GM23338 (cell line): ENCODE measurements at regions not wholly inside any gene's neighbourhood (a gene's known extent, or its start where the extent isn't known, plus 50 kb on each side); places are given as distances from the start of the nearest gene placed in this dataset.

ENCODE experiments used
- ATAC-seq: fragments of 200-7000 bp; cut with Tn5 transposase; 3 replicates; pipeline ENCODE4 v1.9.1; 2020
- DNase-seq: peaks from one replicate; pipeline ENCODE4 v3.0.0-alpha.2; 2015; ENCODE audit warnings: low spot score
- H2AFZ ChIP-seq: fragments of 200-600 bp; sonication (generic); 2 replicates; pipeline ENCODE4 v1.8.0; 2016; ENCODE audit warnings: antibody characterized with exemption, mild to moderate bottlenecking, moderate library complexity
- H3F3A ChIP-seq: fragments of 200-600 bp; sonication (generic); replicated peaks from 2 replicates; pipeline ENCODE4 v1.8.0; 2017; ENCODE audit warnings: antibody characterized with exemption, mixed run types, low read depth
- H3K27ac ChIP-seq: fragments of 200-600 bp; sonication (generic); 2 replicates; pipeline ENCODE4 v1.6.1; 2016; ENCODE audit warnings: low read depth
- H3K27me3 ChIP-seq: fragments of 200-600 bp; sonication (generic); 2 replicates; pipeline ENCODE4 v1.8.0; 2016; ENCODE audit warnings: mild to moderate bottlenecking, mixed run types, moderate library complexity; ENCODE audit not compliant: insufficient read depth
- H3K36me3 ChIP-seq: fragments of 200-600 bp; sonication (generic); 2 replicates; pipeline ENCODE4 v1.8.0; 2016; ENCODE audit warnings: mild to moderate bottlenecking; ENCODE audit not compliant: insufficient read depth
- H3K4me1 ChIP-seq: fragments of 200-600 bp; sonication (generic); 2 replicates; pipeline ENCODE4 v1.8.0; 2016; ENCODE audit warnings: mild to moderate bottlenecking, moderate library complexity; ENCODE audit not compliant: insufficient read depth
- H3K4me2 ChIP-seq: fragments of 200-600 bp; sonication (generic); 2 replicates; pipeline ENCODE4 v1.7.1; 2017; ENCODE audit warnings: mixed run types
- H3K4me3 ChIP-seq: fragments of 200-600 bp; sonication (generic); 2 replicates; pipeline ENCODE4 v1.6.1; 2016; ENCODE audit warnings: mixed run types
- H3K79me2 ChIP-seq: fragments of 200-600 bp; sonication (generic); replicated peaks from 2 replicates; pipeline ENCODE4 v1.8.0; 2017; ENCODE audit warnings: mild to moderate bottlenecking; ENCODE audit not compliant: insufficient read depth
- H3K9me2 ChIP-seq: fragments of 200-600 bp; sonication (generic); 2 replicates; pipeline ENCODE4 v1.8.0; 2017; ENCODE audit not compliant: insufficient read depth
- H4K20me1 ChIP-seq: fragments of 200-600 bp; sonication (generic); replicated peaks from 2 replicates; pipeline ENCODE4 v1.8.0; 2017; ENCODE audit warnings: mild to moderate bottlenecking; ENCODE audit not compliant: insufficient read depth
- H3K27ac Mint-ChIP-seq: 2 replicates; pipeline ENCODE4 v1.8.0; 2020; ENCODE audit warnings: inconsistent platforms, mild to moderate bottlenecking, moderate library complexity, mixed read lengths
- H3K27me3 Mint-ChIP-seq: 3 replicates; pipeline ENCODE4 v1.8.0; 2022; ENCODE audit warnings: low read depth, mild to moderate bottlenecking, moderate library complexity, mixed read lengths, inconsistent platforms; ENCODE audit not compliant: insufficient read depth, poor library complexity
- H3K36me3 Mint-ChIP-seq: 3 replicates; pipeline ENCODE4 v1.8.0; 2021; ENCODE audit warnings: low read depth, mild to moderate bottlenecking, inconsistent platforms, moderate library complexity, mixed read lengths
- H3K4me1 Mint-ChIP-seq: 3 replicates; pipeline ENCODE4 v1.8.0; 2020; ENCODE audit warnings: mild to moderate bottlenecking, inconsistent platforms, mixed read lengths
- H3K4me3 Mint-ChIP-seq: 3 replicates; pipeline ENCODE4 v1.8.0; 2021; ENCODE audit warnings: moderate library complexity, mild to moderate bottlenecking, inconsistent platforms, mixed read lengths
- H3K9me3 Mint-ChIP-seq: 3 replicates; pipeline ENCODE4 v1.8.0; 2020; ENCODE audit warnings: moderate library complexity, mild to moderate bottlenecking, inconsistent platforms, mixed read lengths
- CREB1 ChIP-seq: fragments of 250-450 bp; sonication (Bioruptor Pico); IDR thresholded peaks from 2 replicates; pipeline ENCODE4 v1.5.0; 2020; ENCODE audit warnings: low read depth, mild to moderate bottlenecking, moderate library complexity
- EZH2phosphoT487 ChIP-seq: fragments of 200-600 bp; sonication (generic); IDR thresholded peaks from one replicate; pipeline ENCODE4 v1.8.1; 2018; ENCODE audit warnings: antibody characterized with exemption; ENCODE audit not compliant: unreplicated experiment
- JUNB ChIP-seq: IDR thresholded peaks from one replicate; pipeline ENCODE4 v1.6.1; 2016; ENCODE audit warnings: antibody characterized with exemption; ENCODE audit not compliant: unreplicated experiment
- POLR2AphosphoS5 ChIP-seq: IDR thresholded peaks from 2 replicates; pipeline ENCODE4 v1.6.1; 2016; ENCODE audit warnings: antibody characterized with exemption, low read depth
- REST ChIP-seq: IDR thresholded peaks from one replicate; pipeline ENCODE4 v1.6.1; 2018; ENCODE audit warnings: antibody characterized with exemption; ENCODE audit not compliant: unreplicated experiment
- ZNF462 ChIP-seq: fragments of 250-450 bp; sonication (Bioruptor Pico); IDR thresholded peaks from 2 replicates; pipeline ENCODE4 v1.5.0; 2020; ENCODE audit warnings: mild to moderate bottlenecking, moderate library complexity

DNA sequence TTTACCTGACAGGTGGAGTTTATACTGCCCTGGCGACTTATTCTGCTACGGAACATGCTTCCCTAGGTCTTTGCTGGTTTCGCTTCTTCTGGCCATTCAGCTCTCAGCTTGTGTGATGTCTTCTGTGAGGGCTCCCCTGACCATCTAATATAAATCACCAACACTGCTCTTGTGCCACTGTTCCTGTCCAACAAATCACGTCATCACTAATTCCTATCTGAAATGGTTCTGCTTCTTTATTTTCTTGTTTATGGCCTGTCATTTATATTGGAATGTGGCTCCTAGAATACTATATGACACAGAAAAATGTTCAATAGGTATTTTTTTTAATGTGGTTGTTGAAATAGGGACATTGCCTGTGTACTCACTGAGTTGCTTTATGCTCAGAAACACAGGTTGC is 171.5 kb downstream of the CD8B2 start (continued):
- TF ChIP-seq CREB1 (CRISPR knock-in tag), result no peak

- Histone ChIP-seq H3K4me2 (no peak overlapping the region), H3K36me3 (no peaks in the 10 kb centered on the region), H3K4me1 (no peaks in the 10 kb centered on the region), H2AFZ (no peak overlapping the region), H3K79me2 (no peaks in the 10 kb centered on the region), H3F3A (no peaks in the 10 kb centered on the region), H3K27ac (no peak overlapping the region), H3K4me3 (no peak overlapping the region), H3K27me3 (no peaks in the 10 kb centered on the region), H4K20me1 (no peaks in the 10 kb centered on the region), H3K9me2 (peaks cover 13% of the 10 kb centered on the region)
- peaks cover 2% of the 10 kb centered on the region for H3K27me3 Mint-ChIP-seq
- ATAC-seq, result no peak
- peaks cover 11% of the 10 kb centered on the region; the same call in 2 of the 3 replicates for H3K36me3 Mint-ChIP-seq
- no peak overlapping the region for H3K27ac Mint-ChIP-seq
- H3K4me3 Mint-ChIP-seq, result no peak overlapping the region
- DNase-seq, result no peak
- H3K9me3 Mint-ChIP-seq, result peaks cover 39% of the 10 kb centered on the region
- no peaks in the 10 kb centered on the region for H3K4me1 Mint-ChIP-seq
- TF ChIP-seq CREB1 (CRISPR knock-in tag) (no peak), EZH2phosphoT487 (no peak), JUNB (no peak), ZNF462 (no peak), POLR2AphosphoS5 (no peak), REST (no peak)
These were observed 177.5 kb downstream of the CD8B2 start for GRCh38 chr2:106664669-106665068.
